ENCODE measurements at regions not wholly inside any gene's neighbourhood (a gene's known extent, or its start where the extent isn't known, plus 50 kb on each side); places are given as distances from the start of the nearest gene placed in this dataset.

- no peaks in the 10 kb centered on the region for H3K9me2 ChIP-seq (replicated peaks; ENCODE audit: insufficient read depth, low read length)
- no peak for TF ChIP-seq EZH2 (optimal IDR thresholded peaks at IDR 0.05; ENCODE audit: low read depth, low read length)
- TF ChIP-seq, protein P1, sequence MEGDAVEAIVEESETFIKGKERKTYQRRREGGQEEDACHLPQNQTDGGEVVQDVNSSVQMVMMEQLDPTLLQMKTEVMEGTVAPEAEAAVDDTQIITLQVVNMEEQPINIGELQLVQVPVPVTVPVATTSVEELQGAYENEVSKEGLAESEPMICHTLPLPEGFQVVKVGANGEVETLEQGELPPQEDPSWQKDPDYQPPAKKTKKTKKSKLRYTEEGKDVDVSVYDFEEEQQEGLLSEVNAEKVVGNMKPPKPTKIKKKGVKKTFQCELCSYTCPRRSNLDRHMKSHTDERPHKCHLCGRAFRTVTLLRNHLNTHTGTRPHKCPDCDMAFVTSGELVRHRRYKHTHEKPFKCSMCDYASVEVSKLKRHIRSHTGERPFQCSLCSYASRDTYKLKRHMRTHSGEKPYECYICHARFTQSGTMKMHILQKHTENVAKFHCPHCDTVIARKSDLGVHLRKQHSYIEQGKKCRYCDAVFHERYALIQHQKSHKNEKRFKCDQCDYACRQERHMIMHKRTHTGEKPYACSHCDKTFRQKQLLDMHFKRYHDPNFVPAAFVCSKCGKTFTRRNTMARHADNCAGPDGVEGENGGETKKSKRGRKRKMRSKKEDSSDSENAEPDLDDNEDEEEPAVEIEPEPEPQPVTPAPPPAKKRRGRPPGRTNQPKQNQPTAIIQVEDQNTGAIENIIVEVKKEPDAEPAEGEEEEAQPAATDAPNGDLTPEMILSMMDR (IDR thresholded peaks at IDR 0.05; ENCODE audit: low read length) = no peak
- TF ChIP-seq EZH2phosphoT487 (IDR thresholded peaks at IDR 0.05; ENCODE audit: low read length) = no peak
- no peak overlapping the region for H3K4me3 ChIP-seq (ENCODE audit: low read length)
- no peaks in the 10 kb centered on the region for H3F3A ChIP-seq (ENCODE audit: insufficient read depth, low read length)
- H3K4me1 ChIP-seq (ENCODE audit: low read length) = no peaks in the 10 kb centered on the region
- H3K4me2 ChIP-seq (ENCODE audit: low read depth, low read length) = no peak overlapping the region
- no peak for DNase-seq
- H3K79me2 ChIP-seq (ENCODE audit: low read length) = no peaks in the 10 kb centered on the region
- no peaks in the 10 kb centered on the region for H3K36me3 ChIP-seq (replicated peaks; ENCODE audit: insufficient read depth, low read length)
- H3K27me3 ChIP-seq (replicated peaks; ENCODE audit: insufficient read depth, low read length) = no peaks in the 10 kb centered on the region
- no peaks in the 10 kb centered on the region for H3K9me3 ChIP-seq (replicated peaks; ENCODE audit: insufficient read depth, low read length)
- H4K20me1 ChIP-seq (ENCODE audit: insufficient read depth, low read length) = no peaks in the 10 kb centered on the region
- no peak overlapping the region for H3K27ac ChIP-seq (ENCODE audit: low read length)
- H3K9ac ChIP-seq (ENCODE audit: low read length) = no peak overlapping the region
- H2AFZ ChIP-seq (ENCODE audit: low read length) = no peak overlapping the region
Observed at GRCh38 chr1:73761559-73761958, 436.4 kb downstream of the LRRIQ3 start.

GRCh38 chr1:73759011-73759410, 439.0 kb downstream of the LRRIQ3 start:
- H2AFZ ChIP-seq (ENCODE audit: low read length) = no peak overlapping the region
- H3K4me1 ChIP-seq (ENCODE audit: low read length) = no peaks in the 10 kb centered on the region
- H3F3A ChIP-seq (ENCODE audit: insufficient read depth, low read length) = no peaks in the 10 kb centered on the region
- no peaks in the 10 kb centered on the region for H4K20me1 ChIP-seq (ENCODE audit: insufficient read depth, low read length)
- no peak overlapping the region for H3K9ac ChIP-seq (ENCODE audit: low read length)
- no peak overlapping the region for H3K4me2 ChIP-seq (ENCODE audit: low read depth, low read length)
- no peak overlapping the region for H3K27ac ChIP-seq (ENCODE audit: low read length)
- DNase-seq = no peak
- H3K9me2 ChIP-seq (replicated peaks; ENCODE audit: insufficient read depth, low read length) = no peaks in the 10 kb centered on the region
- H3K27me3 ChIP-seq (replicated peaks; ENCODE audit: insufficient read depth, low read length) = no peaks in the 10 kb centered on the region
- H3K9me3 ChIP-seq (replicated peaks; ENCODE audit: insufficient read depth, low read length) = no peaks in the 10 kb centered on the region
- no peak overlapping the region for H3K4me3 ChIP-seq (ENCODE audit: low read length)
- no peaks in the 10 kb centered on the region for H3K79me2 ChIP-seq (ENCODE audit: low read length)
- TF ChIP-seq, protein P1 (IDR thresholded peaks at IDR 0.05; ENCODE audit: low read length) = no peak
- TF ChIP-seq EZH2 (optimal IDR thresholded peaks at IDR 0.05; ENCODE audit: low read depth, low read length) (no peak), EZH2phosphoT487 (IDR thresholded peaks at IDR 0.05; ENCODE audit: low read length) (no peak)
- H3K36me3 ChIP-seq (replicated peaks; ENCODE audit: insufficient read depth, low read length) = no peaks in the 10 kb centered on the region

GRCh38 chr1:73756817-73757216, 441.2 kb downstream of the LRRIQ3 start:
- Histone ChIP-seq H3K4me1 (ENCODE audit: low read length) (no peaks in the 10 kb centered on the region), H3K36me3 (replicated peaks; ENCODE audit: insufficient read depth, low read length) (no peaks in the 10 kb centered on the region), H2AFZ (ENCODE audit: low read length) (no peak overlapping the region), H3K4me3 (ENCODE audit: low read length) (no peak overlapping the region), H3K27me3 (replicated peaks; ENCODE audit: insufficient read depth, low read length) (no peaks in the 10 kb centered on the region), H3K9me2 (replicated peaks; ENCODE audit: insufficient read depth, low read length) (no peaks in the 10 kb centered on the region), H3K79me2 (ENCODE audit: low read length) (no peaks in the 10 kb centered on the region), H3K9me3 (replicated peaks; ENCODE audit: insufficient read depth, low read length) (no peaks in the 10 kb centered on the region), H3K4me2 (ENCODE audit: low read depth, low read length) (no peak overlapping the region), H4K20me1 (ENCODE audit: insufficient read depth, low read length) (no peaks in the 10 kb centered on the region), H3F3A (ENCODE audit: insufficient read depth, low read length) (no peaks in the 10 kb centered on the region), H3K9ac (ENCODE audit: low read length) (no peak overlapping the region), H3K27ac (ENCODE audit: low read length) (no peak overlapping the region)
- no peak for DNase-seq
- TF ChIP-seq EZH2 (optimal IDR thresholded peaks at IDR 0.05; ENCODE audit: low read depth, low read length) (no peak), EZH2phosphoT487 (IDR thresholded peaks at IDR 0.05; ENCODE audit: low read length) (no peak)
- TF ChIP-seq, protein P1 (IDR thresholded peaks at IDR 0.05; ENCODE audit: low read length) = no peak
